H1 (cell line): ENCODE measurements at regions not wholly inside any gene's neighbourhood (a gene's known extent, or its start where the extent isn't known, plus 50 kb on each side); places are given as distances from the start of the nearest gene placed in this dataset.

Experiments
- CTCF ChIA-PET: fragments of 300-600 bp; sonication (Branson Sonifier 250); formaldehyde crosslinking; loops from one replicate; lab custom pipeline; 2021; ENCODE audit not compliant: partially characterized antibody; lab: Charles Lee
- POLR2A ChIA-PET: fragments of 300-600 bp; sonication (Branson Sonifier 250); formaldehyde crosslinking; loops from one replicate; lab custom pipeline; 2021; ENCODE audit warnings: inconsistent platforms; ENCODE audit not compliant: partially characterized antibody; lab: Charles Lee
- DNase-seq, 2 experiments: peaks; one replicate each; pipeline versions ENCODE4 v3.0.0 to v3.0.0-alpha.2; 2010 to 2022; ENCODE audit warnings: low spot score in 2 of 2, low read depth in 1 of 2, mixed read lengths in 1 of 2
- FAIRE-seq: peaks from 2 replicates; lab custom pipeline; 2011; peaks lifted over from hg19 to GRCh38; lab: Jason Lieb, UNC
- H2AFZ ChIP-seq: 2 replicates; pipeline ENCODE4 v1.8.1; 2012; ENCODE audit warnings: low read length, inconsistent platforms
- H2AK5ac ChIP-seq: 2 replicates; pipeline ENCODE4 v1.6.1; 2013; ENCODE audit warnings: low read depth, low read length
- H2BK120ac ChIP-seq: replicated peaks from 2 replicates; pipeline ENCODE3; 2013; ENCODE audit warnings: low read depth, low read length, inconsistent platforms
- H2BK12ac ChIP-seq: 2 replicates; pipeline ENCODE4 v1.6.1; 2013; ENCODE audit warnings: low read depth, low read length
- H2BK15ac ChIP-seq: 2 replicates; pipeline ENCODE4 v1.6.1; 2013; ENCODE audit warnings: low read length
- H2BK20ac ChIP-seq: 2 replicates; pipeline ENCODE4 v1.6.1; 2013; ENCODE audit warnings: low read length
- H2BK5ac ChIP-seq: 2 replicates; pipeline ENCODE4 v1.6.1; 2013; ENCODE audit warnings: low read depth, low read length
- H3K14ac ChIP-seq: 2 replicates; pipeline ENCODE4 v1.6.1; 2013; ENCODE audit warnings: inconsistent platforms; ENCODE audit not compliant: insufficient read length
- H3K18ac ChIP-seq: 2 replicates; pipeline ENCODE4 v1.6.1; 2013; ENCODE audit warnings: low read length; ENCODE audit errors: extremely low read depth
- H3K23ac ChIP-seq: 2 replicates; pipeline ENCODE4 v1.6.1; 2013; ENCODE audit warnings: inconsistent platforms; ENCODE audit not compliant: insufficient read length
- H3K23me2 ChIP-seq: 2 replicates; pipeline ENCODE4 v1.6.1; 2013; ENCODE audit warnings: low read depth, low read length
- H3K27ac ChIP-seq: 2 replicates; pipeline ENCODE4 v1.6.1; 2011; ENCODE audit warnings: low read depth, low read length, inconsistent platforms
- H3K27me3 ChIP-seq, 4 experiments: replicated peaks in 1 of 4; 1 replicate in 1 of 4; 2 replicates in 3 of 4; pipeline versions ENCODE4 v1.6.1 to v1.8.1; 2011 to 2013; ENCODE audit warnings: low read length in 3 of 4, mild to moderate bottlenecking in 3 of 4, inconsistent platforms in 2 of 4, mixed read lengths in 2 of 4, moderate library complexity in 1 of 4; ENCODE audit not compliant: control insufficient read depth in 3 of 4, insufficient read depth in 3 of 4; ENCODE audit errors: extremely low read depth in 1 of 4
- H3K36me3 ChIP-seq, 4 experiments: 2 replicates each; pipeline versions ENCODE4 v1.6.1 to v1.8.1; 2011 to 2013; ENCODE audit warnings: mild to moderate bottlenecking in 4 of 4, low read length in 3 of 4, moderate library complexity in 2 of 4, control low read depth in 1 of 4, inconsistent platforms in 1 of 4; ENCODE audit not compliant: insufficient read depth in 4 of 4, control insufficient read depth in 2 of 4
- H3K4ac ChIP-seq: replicated peaks from 2 replicates; pipeline ENCODE3; 2013; ENCODE audit warnings: low read length, low read depth, mixed read lengths, inconsistent platforms; ENCODE audit not compliant: insufficient read length
- H3K4me1 ChIP-seq, 4 experiments: replicated peaks in 1 of 4; 1 replicate in 1 of 4; 2 replicates in 3 of 4; pipeline versions ENCODE4 v1.6.1 to v1.8.1; 2011 to 2013; ENCODE audit warnings: low read length in 3 of 4, inconsistent platforms in 2 of 4, mixed read lengths in 1 of 4; ENCODE audit not compliant: insufficient read depth in 4 of 4, control insufficient read depth in 3 of 4
- H3K4me2 ChIP-seq, 2 experiments: 2 replicates each; pipeline versions ENCODE4 v1.6.1 to v1.8.1; 2011 to 2013; ENCODE audit warnings: low read depth in 2 of 2, low read length in 2 of 2, control low read depth in 1 of 2, inconsistent platforms in 1 of 2, mild to moderate bottlenecking in 1 of 2; ENCODE audit not compliant: insufficient read depth in 1 of 2
- H3K4me3 ChIP-seq, 4 experiments: fragments of 200-600, 300-600 bp in 1 of 4; sonication (generic), shearing (Covaris generic), sonication (Bioruptor Twin) in 1 of 4; 2 replicates each; pipeline versions ENCODE4 v1.5.1 to v1.8.1; 2011 to 2016; ENCODE audit warnings: low read length in 4 of 4, low read depth in 3 of 4, control low read depth in 2 of 4, inconsistent platforms in 2 of 4, mild to moderate bottlenecking in 2 of 4, mixed read lengths in 1 of 4, moderate library complexity in 1 of 4; ENCODE audit not compliant: insufficient read depth in 2 of 4; ENCODE audit errors: extremely low read depth in 1 of 4
- H3K56ac ChIP-seq: replicated peaks from 2 replicates; pipeline ENCODE3; 2013; ENCODE audit warnings: low read depth, mild to moderate bottlenecking, mixed read lengths, low read length, inconsistent platforms; ENCODE audit not compliant: insufficient read length
- H3K79me1 ChIP-seq: 2 replicates; pipeline ENCODE4 v1.6.1; 2013; ENCODE audit warnings: low read depth, low read length, control low read depth
- H3K79me2 ChIP-seq, 2 experiments: 2 replicates each; pipeline versions ENCODE4 v1.6.1 to v1.8.1; 2012 to 2013; ENCODE audit warnings: low read length in 2 of 2, mild to moderate bottlenecking in 2 of 2, inconsistent platforms in 1 of 2; ENCODE audit not compliant: insufficient read depth in 2 of 2, control insufficient read depth in 1 of 2
- H3K9ac ChIP-seq, 4 experiments: replicated peaks in 1 of 4; 1 replicate in 1 of 4; 2 replicates in 3 of 4; pipeline versions ENCODE4 v1.6.1 to v1.8.1; 2011 to 2013; ENCODE audit warnings: low read depth in 3 of 4, low read length in 3 of 4, control low read depth in 2 of 4, mild to moderate bottlenecking in 2 of 4, moderate library complexity in 2 of 4, inconsistent platforms in 1 of 4; ENCODE audit errors: extremely low read depth in 1 of 4
- H3K9me3 ChIP-seq, 2 experiments: 2 replicates each; pipeline versions ENCODE4 v1.6.1 to v1.8.1; 2012 to 2013; ENCODE audit warnings: mild to moderate bottlenecking in 2 of 2, moderate library complexity in 2 of 2, control low read depth in 1 of 2, inconsistent platforms in 1 of 2, low read depth in 1 of 2, low read length in 1 of 2, mixed read lengths in 1 of 2; ENCODE audit not compliant: insufficient read depth in 2 of 2
- H4K20me1 ChIP-seq, 2 experiments: replicated peaks in 1 of 2; 2 replicates each; pipeline versions ENCODE3 to v1.8.1; 2011 to 2013; ENCODE audit warnings: inconsistent platforms in 2 of 2, low read length in 2 of 2, mild to moderate bottlenecking in 1 of 2; ENCODE audit not compliant: insufficient read depth in 2 of 2, control insufficient read depth in 1 of 2
- H4K5ac ChIP-seq: 2 replicates; pipeline ENCODE4 v1.6.1; 2013; ENCODE audit warnings: low read length, low read depth, mixed read lengths, inconsistent platforms; ENCODE audit not compliant: insufficient read length
- H4K8ac ChIP-seq: 2 replicates; pipeline ENCODE4 v1.8.0; 2013; ENCODE audit warnings: mild to moderate bottlenecking, moderate library complexity, low read length, inconsistent platforms; ENCODE audit not compliant: insufficient read depth; ENCODE audit errors: extremely low read depth
- H4K91ac ChIP-seq: replicated peaks from 2 replicates; pipeline ENCODE3; 2013; ENCODE audit warnings: low read length, mixed read lengths, inconsistent platforms; ENCODE audit not compliant: insufficient read length
- TBP ChIP-seq: IDR thresholded peaks from 2 replicates; pipeline ENCODE4 v1.6.1; 2011; ENCODE audit warnings: low read depth, low read length, improper control_type of control experiment
- WGBS, 2 experiments: shearing (Covaris generic) in 1 of 2; methylation state at CpG; one replicate each; pipeline versions ENCODE4 v1.1.6 to v1.1.7; 2013 to 2015; ENCODE audit warnings: low lambda C conversion rate in 2 of 2, mixed read lengths in 2 of 2, inconsistent platforms in 1 of 2, low coverage in 1 of 2, missing lambda C conversion rate in 1 of 2; ENCODE audit not compliant: insufficient replicate concordance in 2 of 2, insufficient coverage in 1 of 2, insufficient read length in 1 of 2; ENCODE audit errors: extremely low coverage in 1 of 2, missing lambda C conversion rate in 1 of 2; 5-methylcytosine and 5-hydroxymethylcytosine counted together

GRCh38 chr9:18106006-18106560 is 367.9 kb upstream of the ADAMTSL1 start:
- no peak for DNase-seq
- no peak for FAIRE-seq
- Histone ChIP-seq H3K56ac (no peak overlapping the region), H3K14ac (no peak overlapping the region), H4K5ac (peak overlapping the region; percentile 29), H4K8ac (no peak overlapping the region), H2BK15ac (no peak overlapping the region), H2AFZ (peak overlapping the region; percentile 89; the same call in 1 of the 2 replicates), H3K9ac (no peak overlapping the region), H3K27me3 (no peaks in the 10 kb centered on the region), H2BK120ac (no peak overlapping the region), H3K18ac (no peak overlapping the region), H4K20me1 (no peaks in the 10 kb centered on the region), H3K9me3 (no peaks in the 10 kb centered on the region), H2AK5ac (no peak overlapping the region), H3K4ac (no peak overlapping the region), H3K4me1 (peaks cover 0 to 7% (median 0%) of the 10 kb centered on the region in 4 experiments; a peak in 6 of 7 replicates), H3K36me3 (no peaks in the 10 kb centered on the region), H3K79me1 (no peaks in the 10 kb centered on the region), H2BK20ac (no peak overlapping the region), H3K27ac (no peak overlapping the region), H2BK5ac (no peak overlapping the region), H3K23me2 (no peaks in the 10 kb centered on the region), H3K79me2 (no peaks in the 10 kb centered on the region), H2BK12ac (no peak overlapping the region), H4K91ac (no peak overlapping the region), H3K4me3 (no peak overlapping the region; a peak in 1 of 8 replicates), H3K4me2 (no peak overlapping the region), H3K23ac (no peak overlapping the region)
- TF ChIP-seq TBP = no peak
- CTCF ChIA-PET = interaction anchor here (0.6 to 1.1 kb wide), 3 partner anchors 24 to 659 kb away, joined by 3 read pairs; no protein-coding TSS in a partner anchor
- POLR2A ChIA-PET = no interaction called here
- WGBS, 2 experiments = 56% methylated on average over 4 of the region's 4 CpGs; no CpG with 5 or more reads in 1 of the 2 experiments
